HG03520 (cell line): ENCODE measurements at regions not wholly inside any gene's neighbourhood (a gene's known extent, or its start where the extent isn't known, plus 50 kb on each side); places are given as distances from the start of the nearest gene placed in this dataset.
"Not testable (repeated sequence)": the region's sequence is repeated elsewhere in the genome, so short reads cannot be mapped to it uniquely, and the experiment has no call there.

Source experiments
- ATAC-seq: cut with Tn5 transposase; IDR thresholded peaks from one replicate; pipeline ENCODE4 v1.9.1; 2021; ENCODE audit warnings: mild to moderate bottlenecking, moderate library complexity; ENCODE audit not compliant: unreplicated experiment

GRCh38 chr11:38924644-38925043 is 2326.6 kb upstream of the RAG2 start:
- ATAC-seq, result no peak

GRCh38 chr11:38900211-38900610 is 2302.2 kb upstream of the RAG2 start:
- ATAC-seq, result no peak

- ATAC-seq, result not testable (repeated sequence)
Measured at GRCh38 chr11:38894201-38894600, 2296.2 kb upstream of the RAG2 start.

GRCh38 chr11:38884145-38884865 is 2286.3 kb upstream of the RAG2 start:
- no peak for ATAC-seq

GRCh38 chr11:38867338-38867737 is 2269.3 kb upstream of the RAG2 start:
- no peak for ATAC-seq

- ATAC-seq, result no peak
Measured at GRCh38 chr11:38865922-38866321, 2267.9 kb upstream of the RAG2 start.

GRCh38 chr11:38842991-38843390 is 2245.0 kb upstream of the RAG2 start:
- no peak for ATAC-seq

- ATAC-seq, result no peak
Measured at GRCh38 chr11:38839071-38839470, 2241.0 kb upstream of the RAG2 start.

GRCh38 chr11:38835966-38836365 is 2237.9 kb upstream of the RAG2 start:
- ATAC-seq, result no peak

- no peak for ATAC-seq
Measured at GRCh38 chr11:38824573-38824972, 2226.5 kb upstream of the RAG2 start.

- not testable (repeated sequence) for ATAC-seq
Measured at GRCh38 chr11:38821786-38822185, 2223.8 kb upstream of the RAG2 start.

GRCh38 chr11:38819981-38820380 is 2221.9 kb upstream of the RAG2 start:
- ATAC-seq, result no peak

- ATAC-seq, result no peak
Measured at GRCh38 chr11:38818720-38819119, 2220.7 kb upstream of the RAG2 start.

- no peak for ATAC-seq
Measured at GRCh38 chr11:38814670-38815069, 2216.6 kb upstream of the RAG2 start.

GRCh38 chr11:38809521-38809920 is 2211.5 kb upstream of the RAG2 start:
- ATAC-seq, result no peak

GRCh38 chr11:38796281-38796680 is 2198.2 kb upstream of the RAG2 start:
- ATAC-seq, result no peak

GRCh38 chr11:38795027-38795426 is 2197.0 kb upstream of the RAG2 start:
- ATAC-seq, result no peak

- no peak for ATAC-seq
Measured at GRCh38 chr11:38791346-38791961, 2193.4 kb upstream of the RAG2 start.

GRCh38 chr11:38788561-38788960 is 2190.5 kb upstream of the RAG2 start:
- ATAC-seq, result no peak

GRCh38 chr11:38784164-38784563 is 2186.1 kb upstream of the RAG2 start:
- ATAC-seq, result no peak

GRCh38 chr11:38766796-38767195 is 2168.8 kb upstream of the RAG2 start:
- ATAC-seq, result no peak

GRCh38 chr11:38759394-38759793 is 2161.4 kb upstream of the RAG2 start:
- ATAC-seq, result no peak

- ATAC-seq, result no peak
Measured at GRCh38 chr11:38756537-38756936, 2158.5 kb upstream of the RAG2 start.
